Suprapubic skin (tissue), 3 donors: ENCODE measurements at regions not wholly inside any gene's neighbourhood (a gene's known extent, or its start where the extent isn't known, plus 50 kb on each side); places are given as distances from the start of the nearest gene placed in this dataset.

ENCODE experiments used
- EP300 ChIP-seq: sonication (generic); formaldehyde crosslinking; IDR thresholded peaks from one replicate; pipeline ENCODE4 v1.6.1; 2017; ENCODE audit warnings: antibody characterized with exemption
- POLR2A ChIP-seq, 2 donors: fragments of 450-650 bp; IDR thresholded peaks; one replicate each; pipeline ENCODE4 v1.6.1; 2017; ENCODE audit warnings: antibody characterized with exemption in 2 of 2, mild to moderate bottlenecking in 2 of 2, moderate library complexity in 2 of 2
- TF ChIP-seq, protein P1 (sequence below), 2 donors: fragments of 200-600 bp in 1 of 2; fragments of 450-650 bp in 1 of 2; sonication (generic) in 1 of 2; IDR thresholded peaks; one replicate each; pipeline ENCODE4 v1.5.1; 2016 to 2019; ENCODE audit warnings: antibody characterized with exemption in 2 of 2, mild to moderate bottlenecking in 1 of 2, moderate library complexity in 1 of 2

DNA sequence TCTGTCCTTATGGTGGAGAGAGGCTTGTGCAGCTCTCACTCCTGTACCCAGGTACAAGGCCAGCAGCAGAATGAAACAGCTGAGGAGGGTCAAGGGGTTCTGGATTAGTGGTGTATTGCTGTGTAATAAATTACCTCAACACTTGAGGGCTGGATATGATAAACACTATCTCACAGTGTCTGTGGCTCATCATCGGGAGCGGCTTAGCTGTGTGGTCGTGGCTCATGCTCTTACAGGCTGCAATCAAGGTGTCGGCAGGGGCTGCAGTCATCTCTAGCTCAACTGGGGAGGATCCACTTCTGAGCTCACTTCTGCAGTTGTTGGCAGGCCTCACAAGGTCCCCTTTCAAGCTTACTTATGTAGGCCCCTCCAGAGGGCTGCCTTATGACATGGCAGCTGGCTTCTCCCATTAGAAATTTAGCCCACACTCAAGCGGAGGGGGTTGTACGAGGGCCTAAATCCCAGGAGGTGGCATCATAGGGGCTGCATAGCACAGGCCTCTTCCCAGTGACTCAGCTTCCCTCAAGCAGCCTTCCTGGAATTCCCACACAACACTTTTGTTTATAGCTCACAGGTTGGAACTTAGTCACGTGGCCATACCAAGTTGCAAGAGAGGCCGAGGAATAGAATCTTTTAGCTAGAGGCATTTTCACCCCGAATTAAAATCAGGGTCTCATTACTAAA, 148.2 kb upstream of the RPS6KA3 start:
- TF ChIP-seq, protein P1, sequence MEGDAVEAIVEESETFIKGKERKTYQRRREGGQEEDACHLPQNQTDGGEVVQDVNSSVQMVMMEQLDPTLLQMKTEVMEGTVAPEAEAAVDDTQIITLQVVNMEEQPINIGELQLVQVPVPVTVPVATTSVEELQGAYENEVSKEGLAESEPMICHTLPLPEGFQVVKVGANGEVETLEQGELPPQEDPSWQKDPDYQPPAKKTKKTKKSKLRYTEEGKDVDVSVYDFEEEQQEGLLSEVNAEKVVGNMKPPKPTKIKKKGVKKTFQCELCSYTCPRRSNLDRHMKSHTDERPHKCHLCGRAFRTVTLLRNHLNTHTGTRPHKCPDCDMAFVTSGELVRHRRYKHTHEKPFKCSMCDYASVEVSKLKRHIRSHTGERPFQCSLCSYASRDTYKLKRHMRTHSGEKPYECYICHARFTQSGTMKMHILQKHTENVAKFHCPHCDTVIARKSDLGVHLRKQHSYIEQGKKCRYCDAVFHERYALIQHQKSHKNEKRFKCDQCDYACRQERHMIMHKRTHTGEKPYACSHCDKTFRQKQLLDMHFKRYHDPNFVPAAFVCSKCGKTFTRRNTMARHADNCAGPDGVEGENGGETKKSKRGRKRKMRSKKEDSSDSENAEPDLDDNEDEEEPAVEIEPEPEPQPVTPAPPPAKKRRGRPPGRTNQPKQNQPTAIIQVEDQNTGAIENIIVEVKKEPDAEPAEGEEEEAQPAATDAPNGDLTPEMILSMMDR (IDR thresholded peaks at IDR 0.05): no peak
- TF ChIP-seq POLR2A (IDR thresholded peaks at IDR 0.05) (no peak), EP300 (no peak)
